Stimulated activated naive CD8-positive, alpha-beta T cell treated with anti-CD3 and anti-CD28 coated beads, Interleukin-15, amount 100 ng/mL, for 72 hours (primary cell): ENCODE measurements at regions not wholly inside any gene's neighbourhood (a gene's known extent, or its start where the extent isn't known, plus 50 kb on each side); places are given as distances from the start of the nearest gene placed in this dataset.

Source experiments
- ATAC-seq: fragments of 150-1000 bp; cut with Tn5 transposase; 2 replicates; pipeline ENCODE4 v1.10.0; 2021; ENCODE audit warnings: mild to moderate bottlenecking, moderate library complexity
- DNase-seq, 2 donors: peaks; one replicate each; pipeline ENCODE4 v3.0.0; 2021 to 2022
- H3K27ac Mint-ChIP-seq, 2 donors: one replicate each; pipeline ENCODE4 v1.8.0; 2022; ENCODE audit warnings: mild to moderate bottlenecking in 2 of 2, mixed read lengths in 2 of 2, moderate library complexity in 2 of 2
- H3K27me3 Mint-ChIP-seq: one replicate; pipeline ENCODE4 v1.8.0; 2022; ENCODE audit warnings: mixed read lengths
- H3K4me1 Mint-ChIP-seq: one replicate; pipeline ENCODE4 v1.8.0; 2022; ENCODE audit warnings: mild to moderate bottlenecking, mixed read lengths
- H3K4me3 Mint-ChIP-seq, 2 donors: one replicate each; pipeline ENCODE4 v1.8.0; 2022; ENCODE audit warnings: mild to moderate bottlenecking in 2 of 2, mixed read lengths in 2 of 2, moderate library complexity in 1 of 2
- H3K9me3 Mint-ChIP-seq, 2 donors: one replicate each; pipeline ENCODE4 v1.8.0; 2022; ENCODE audit warnings: mixed read lengths in 2 of 2

DNA sequence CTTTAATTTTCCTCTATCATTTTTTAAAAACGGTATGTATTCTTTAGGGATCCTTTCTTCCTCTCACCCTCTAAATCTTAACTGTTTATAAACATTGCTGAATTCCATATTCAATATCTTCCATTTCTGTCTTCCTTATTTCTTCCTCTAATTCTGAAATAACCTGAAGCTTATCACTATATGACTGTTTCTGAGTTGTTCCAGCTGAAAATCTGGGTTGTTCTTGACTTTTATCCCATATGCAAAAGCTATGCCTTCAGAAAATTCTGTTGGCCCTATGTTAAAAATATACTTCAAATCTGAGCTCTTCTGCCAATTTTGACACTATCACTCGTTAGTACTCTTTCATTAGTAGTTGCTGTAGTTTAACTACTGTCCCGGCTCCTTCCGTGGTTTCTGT lies 970.3 kb downstream of the BCL11B start:
- Mint-ChIP-seq H3K4me3 (no peak overlapping the region), H3K4me1 (no peaks in the 10 kb centered on the region), H3K9me3 (no peaks in the 10 kb centered on the region), H3K27ac (no peak overlapping the region), H3K27me3 (no peaks in the 10 kb centered on the region)
- DNase-seq (no peak), ATAC-seq (no peak)

DNA sequence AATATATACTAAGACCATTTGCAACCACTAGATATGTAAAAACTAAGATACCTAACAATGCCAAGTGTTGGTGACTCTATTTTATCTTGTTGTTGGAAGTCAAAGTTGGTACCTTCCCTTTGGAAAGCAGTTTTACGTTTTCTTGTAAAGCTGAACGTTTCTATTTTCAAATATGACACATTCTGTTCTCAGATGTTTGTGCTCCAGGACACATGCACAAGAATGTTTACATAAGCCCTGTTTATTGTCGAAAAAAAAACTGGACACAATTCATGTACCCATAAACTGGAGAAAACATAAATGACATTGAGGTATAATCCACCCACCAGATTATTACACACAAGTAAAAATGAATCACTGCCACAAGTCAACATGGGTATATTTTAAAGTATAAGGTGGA lies 967.4 kb downstream of the BCL11B start:
- Mint-ChIP-seq H3K4me3 (no peak overlapping the region), H3K27ac (no peak overlapping the region), H3K27me3 (no peaks in the 10 kb centered on the region), H3K4me1 (no peaks in the 10 kb centered on the region), H3K9me3 (no peaks in the 10 kb centered on the region)
- ATAC-seq (no peak), DNase-seq (no peak)

DNA sequence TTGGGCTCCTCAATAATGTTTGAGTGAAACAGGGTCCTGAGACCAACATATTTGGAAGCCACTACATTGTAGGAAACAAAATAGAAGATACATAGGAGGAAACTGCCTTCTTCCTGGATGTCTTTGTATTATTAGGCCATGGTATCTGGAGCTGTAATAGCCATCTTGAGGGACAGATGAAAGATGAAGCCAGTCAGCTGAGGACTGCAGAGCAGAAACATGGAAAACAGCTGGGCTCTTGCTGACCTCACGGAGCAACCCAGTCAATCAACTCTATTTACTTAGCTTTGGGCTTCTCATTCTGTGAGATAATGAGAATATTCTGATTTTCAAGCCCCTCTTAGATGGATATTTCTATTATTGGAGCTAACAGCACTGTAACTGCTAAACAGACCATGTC lies 962.4 kb downstream of the BCL11B start:
- ATAC-seq (no peak), DNase-seq (no peak)
- Mint-ChIP-seq H3K9me3 (peaks cover 6 to 8% of the 10 kb centered on the region in 2 donors), H3K4me1 (no peaks in the 10 kb centered on the region), H3K27ac (no peak overlapping the region), H3K4me3 (no peak overlapping the region), H3K27me3 (no peaks in the 10 kb centered on the region)

DNA sequence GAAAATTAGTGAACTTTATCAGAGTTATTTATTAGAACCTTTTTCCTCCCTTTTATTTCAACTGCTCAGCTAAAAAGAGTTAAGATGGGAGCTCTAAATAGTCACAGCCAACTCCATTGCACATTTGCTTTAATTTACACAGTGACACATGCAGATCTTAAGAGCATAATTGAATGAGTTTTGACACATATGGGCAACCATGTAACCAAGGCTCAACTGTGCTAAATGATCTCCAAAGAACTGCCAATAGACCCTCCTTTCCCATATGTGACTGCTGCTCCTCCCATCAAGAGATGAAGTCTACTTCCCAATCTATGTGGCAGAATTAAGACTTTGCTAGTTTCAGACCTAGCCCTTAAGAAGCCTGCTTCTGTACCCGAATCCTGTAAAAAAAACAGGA lies 960.0 kb downstream of the BCL11B start:
- no peak overlapping the region for H3K4me3 Mint-ChIP-seq
- H3K27me3 Mint-ChIP-seq = no peaks in the 10 kb centered on the region
- H3K27ac Mint-ChIP-seq = no peak overlapping the region

DNA sequence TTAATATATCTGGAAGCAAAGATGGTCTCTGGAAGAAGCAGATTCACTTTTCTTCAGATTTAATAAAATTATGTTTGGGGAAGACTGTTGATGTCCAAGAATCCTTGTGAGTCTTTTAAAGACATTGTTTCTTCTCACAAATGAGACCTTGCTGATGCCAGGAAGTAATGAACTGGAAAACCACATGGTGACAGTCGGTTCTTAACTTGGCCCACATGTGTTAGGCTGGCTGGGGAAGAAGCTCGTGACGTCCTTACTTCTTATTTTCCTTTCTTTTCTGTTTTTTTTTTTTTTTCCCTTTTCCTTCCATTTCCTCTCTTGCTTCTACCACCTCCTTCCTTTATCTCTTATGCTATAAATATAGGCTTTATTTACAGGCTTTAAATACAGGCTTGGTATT lies 950.2 kb downstream of the BCL11B start:
- Mint-ChIP-seq H3K4me3 (no peak overlapping the region), H3K9me3 (no peaks in the 10 kb centered on the region), H3K27me3 (no peaks in the 10 kb centered on the region), H3K4me1 (peaks cover 17% of the 10 kb centered on the region), H3K27ac (no peak overlapping the region)
- ATAC-seq = no peak
- no peak for DNase-seq

More for the DNA sequence above, 960.0 kb downstream of the BCL11B start:
- Mint-ChIP-seq H3K4me1 (no peaks in the 10 kb centered on the region), H3K9me3 (peaks cover 6 to 8% of the 10 kb centered on the region in 2 donors)
- ATAC-seq (no peak), DNase-seq (no peak)

DNA sequence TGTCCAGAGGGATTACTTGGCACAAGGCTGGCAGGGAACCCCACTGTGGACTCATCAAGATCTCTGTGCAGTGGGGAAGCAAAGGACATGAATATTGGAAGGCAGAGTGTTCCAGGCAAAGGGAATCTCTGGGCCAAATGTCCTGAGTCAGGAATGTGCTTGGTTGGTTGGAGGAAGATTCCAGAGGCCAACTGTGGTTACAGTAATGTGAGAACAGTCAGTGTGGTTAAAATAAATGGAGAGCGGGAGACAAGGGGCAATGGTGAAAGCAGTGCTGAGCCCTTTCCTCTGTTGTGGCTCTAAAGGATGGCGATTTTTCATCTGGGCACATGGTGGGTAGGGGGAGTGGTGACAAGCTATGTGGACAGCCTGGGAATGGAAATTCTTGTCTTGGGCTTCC lies 948.2 kb downstream of the BCL11B start:
- no peak for ATAC-seq
- Mint-ChIP-seq H3K9me3 (peaks cover 1 to 4% of the 10 kb centered on the region in 2 donors), H3K4me1 (peaks cover 17% of the 10 kb centered on the region), H3K4me3 (no peak overlapping the region), H3K27me3 (no peaks in the 10 kb centered on the region), H3K27ac (no peak overlapping the region)
- no peak for DNase-seq

DNA sequence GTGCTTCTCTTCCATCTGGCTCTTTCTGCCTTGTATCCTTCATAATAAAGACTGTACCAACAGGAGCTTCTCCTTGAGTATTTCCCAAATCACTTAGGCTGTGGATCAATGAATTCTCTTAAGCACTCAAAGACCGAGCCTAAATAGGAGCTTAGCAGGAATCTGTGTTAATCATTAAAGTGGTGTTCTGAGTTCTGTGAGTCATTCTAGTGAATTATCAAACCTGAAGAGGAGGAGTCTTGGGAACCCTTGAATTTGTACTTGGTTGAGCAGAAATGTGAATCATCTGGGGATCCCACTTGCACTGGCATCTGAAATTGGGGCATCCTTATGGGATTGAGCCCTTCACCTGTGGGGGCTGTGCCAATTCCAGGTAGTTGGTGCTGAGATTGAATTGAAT lies 946.2 kb downstream of the BCL11B start:
- ATAC-seq = no peak
- H3K4me1 Mint-ChIP-seq = peaks cover 17% of the 10 kb centered on the region
- H3K27me3 Mint-ChIP-seq = no peaks in the 10 kb centered on the region
- peaks cover 11 to 12% of the 10 kb centered on the region in 2 donors for H3K9me3 Mint-ChIP-seq
- H3K4me3 Mint-ChIP-seq = no peak overlapping the region
- no peak overlapping the region for H3K27ac Mint-ChIP-seq
- DNase-seq = no peak

DNA sequence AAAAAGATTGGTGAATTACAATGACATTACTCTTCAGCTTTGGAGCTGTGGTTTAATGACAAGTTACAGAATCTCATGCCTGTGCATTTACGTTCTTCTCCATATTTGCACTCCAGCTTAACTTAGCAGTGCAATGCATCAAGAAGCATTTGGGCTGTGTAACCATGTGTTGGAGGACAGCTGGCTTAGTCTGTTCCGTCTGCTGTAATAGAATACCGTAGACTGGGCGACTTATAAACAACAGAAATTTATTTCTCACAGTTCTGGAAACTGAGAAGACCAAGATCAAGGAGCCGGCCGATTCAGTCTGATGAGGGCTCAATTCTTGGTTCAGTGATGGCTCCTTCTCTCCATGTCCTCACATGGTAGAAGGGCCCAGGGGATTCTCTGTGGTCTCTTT lies 943.5 kb downstream of the BCL11B start:
- H3K27me3 Mint-ChIP-seq = no peaks in the 10 kb centered on the region
- no peak for DNase-seq
- H3K9me3 Mint-ChIP-seq = peaks cover 11 to 17% of the 10 kb centered on the region in 2 donors
- ATAC-seq = no peak
- H3K27ac Mint-ChIP-seq = no peak overlapping the region
- no peak overlapping the region for H3K4me3 Mint-ChIP-seq
- H3K4me1 Mint-ChIP-seq = peaks cover 5% of the 10 kb centered on the region

DNA sequence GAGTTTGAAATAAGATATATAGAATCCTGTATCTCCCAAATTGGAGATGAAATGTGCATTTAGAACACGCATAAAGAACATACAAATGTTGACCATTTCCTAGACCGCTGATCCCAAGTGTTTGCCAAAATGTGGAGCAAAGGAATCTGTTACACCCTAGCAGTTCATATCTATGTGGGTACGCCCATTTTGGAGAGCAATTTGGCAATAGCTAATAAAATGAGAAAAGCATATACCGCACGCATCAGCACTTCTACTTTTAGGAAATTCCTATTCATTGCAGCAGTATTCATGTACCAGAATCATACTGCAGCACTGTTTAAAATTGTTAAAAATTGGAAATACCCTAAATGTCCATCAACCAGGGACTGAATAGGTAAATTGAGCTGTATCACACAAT lies 937.8 kb downstream of the BCL11B start:
- ATAC-seq = no peak
- no peak overlapping the region for H3K27ac Mint-ChIP-seq

DNA sequence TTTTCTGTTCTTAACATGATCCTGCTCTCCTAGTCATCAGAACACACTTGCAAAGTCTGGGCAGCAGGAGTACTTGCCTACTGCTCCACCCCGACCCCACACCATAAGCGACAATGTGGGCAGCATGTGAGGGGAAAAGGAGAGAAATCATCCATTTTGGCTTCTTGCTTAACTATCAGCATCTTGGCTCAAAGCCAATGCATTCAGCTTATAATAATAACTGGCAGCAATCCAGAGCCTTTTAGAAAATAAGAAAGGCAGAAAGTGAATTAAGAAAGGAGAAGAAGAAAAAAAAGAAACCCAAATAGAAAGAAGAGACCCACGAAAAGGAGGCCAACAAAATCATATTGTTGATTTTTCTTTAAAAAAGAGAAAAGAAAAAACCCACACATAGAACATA lies 930.8 kb downstream of the BCL11B start:
- no peak for ATAC-seq
- Mint-ChIP-seq H3K9me3 (peaks cover 10 to 19% of the 10 kb centered on the region in 2 donors), H3K27me3 (no peaks in the 10 kb centered on the region), H3K4me1 (peaks cover 6% of the 10 kb centered on the region), H3K4me3 (no peak overlapping the region), H3K27ac (peak overlapping the region in 1 of 2 donors; percentile 16)
- DNase-seq = no peak

More for the DNA sequence above, 937.8 kb downstream of the BCL11B start:
- no peaks in the 10 kb centered on the region for H3K27me3 Mint-ChIP-seq
- H3K9me3 Mint-ChIP-seq = peaks cover 10 to 13% of the 10 kb centered on the region in 2 donors
- H3K4me1 Mint-ChIP-seq = no peaks in the 10 kb centered on the region
- no peak for DNase-seq
- H3K4me3 Mint-ChIP-seq = no peak overlapping the region

DNA sequence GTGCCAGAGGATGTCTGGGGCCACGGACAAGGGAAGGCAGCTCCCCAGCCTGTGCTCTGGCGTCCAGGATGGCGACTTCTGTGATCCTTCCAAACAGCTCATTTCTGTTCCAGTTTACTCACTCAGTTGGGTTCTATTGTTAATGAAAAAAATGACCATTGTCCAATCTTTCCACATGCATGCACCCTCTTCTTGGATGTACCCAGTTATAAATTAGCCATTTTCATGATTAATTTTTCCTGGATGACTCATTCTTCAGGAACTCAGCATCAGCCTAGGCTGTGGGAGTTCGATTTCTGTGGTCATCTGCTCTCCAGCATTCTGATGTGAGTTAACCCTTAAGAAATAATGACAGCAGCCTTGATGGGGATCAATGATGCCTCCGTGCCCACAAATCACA lies 926.8 kb downstream of the BCL11B start:
- no peak for ATAC-seq
- Mint-ChIP-seq H3K4me1 (peaks cover 7% of the 10 kb centered on the region), H3K9me3 (peaks cover 9 to 11% of the 10 kb centered on the region in 2 donors), H3K4me3 (no peak overlapping the region), H3K27ac (no peak overlapping the region), H3K27me3 (no peaks in the 10 kb centered on the region)
- no peak for DNase-seq

DNA sequence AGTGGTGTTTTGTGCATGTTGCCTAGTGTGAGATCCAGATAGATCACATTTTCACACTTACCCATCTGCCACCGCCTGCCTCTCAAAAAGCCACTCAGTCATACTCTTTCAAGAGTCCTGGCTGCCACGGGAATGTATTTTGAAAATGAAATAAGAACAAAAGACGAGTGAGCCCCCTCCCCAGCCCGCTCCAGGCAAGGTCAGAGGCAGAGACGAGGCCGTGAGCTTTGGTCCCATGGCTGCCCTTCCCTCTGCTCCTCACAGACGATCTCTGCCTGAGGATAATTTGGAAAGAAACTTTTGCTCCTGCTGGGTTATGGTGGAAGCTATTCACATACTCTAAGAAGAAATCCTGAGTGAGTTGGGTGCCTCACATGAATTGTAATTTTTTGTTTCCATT lies 924.3 kb downstream of the BCL11B start:
- peak overlapping the region in 1 of 2 donors; percentile 67 for H3K27ac Mint-ChIP-seq
- no peaks in the 10 kb centered on the region for H3K9me3 Mint-ChIP-seq
- peaks cover 20% of the 10 kb centered on the region for H3K4me1 Mint-ChIP-seq
- ATAC-seq (no peak), DNase-seq (no peak)
- H3K27me3 Mint-ChIP-seq = no peaks in the 10 kb centered on the region
- H3K4me3 Mint-ChIP-seq = no peak overlapping the region

DNA sequence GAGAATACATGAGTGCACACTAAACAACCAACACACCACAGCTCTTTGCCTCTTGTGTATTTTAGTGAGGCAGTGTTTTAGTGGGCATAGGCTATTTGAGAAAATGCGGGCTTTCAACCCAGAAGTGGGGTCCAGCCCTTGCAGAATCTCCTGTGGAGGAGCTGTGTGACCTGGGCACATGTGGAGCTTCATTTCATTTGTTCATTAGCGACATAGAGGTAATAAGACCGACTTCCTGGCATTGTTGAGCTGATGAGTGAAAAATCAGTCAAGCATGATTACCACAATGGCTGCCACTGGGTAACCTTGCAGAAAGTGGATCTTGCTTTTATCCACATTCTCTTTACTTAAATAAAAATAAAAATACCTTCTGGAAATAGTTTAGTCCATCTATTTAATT lies 923.5 kb downstream of the BCL11B start:
- H3K27me3 Mint-ChIP-seq = no peaks in the 10 kb centered on the region
- peaks cover 20% of the 10 kb centered on the region for H3K4me1 Mint-ChIP-seq
- no peak overlapping the region for H3K4me3 Mint-ChIP-seq
- no peak for DNase-seq
- no peaks in the 10 kb centered on the region for H3K9me3 Mint-ChIP-seq
- no peak for ATAC-seq
- no peak overlapping the region for H3K27ac Mint-ChIP-seq

DNA sequence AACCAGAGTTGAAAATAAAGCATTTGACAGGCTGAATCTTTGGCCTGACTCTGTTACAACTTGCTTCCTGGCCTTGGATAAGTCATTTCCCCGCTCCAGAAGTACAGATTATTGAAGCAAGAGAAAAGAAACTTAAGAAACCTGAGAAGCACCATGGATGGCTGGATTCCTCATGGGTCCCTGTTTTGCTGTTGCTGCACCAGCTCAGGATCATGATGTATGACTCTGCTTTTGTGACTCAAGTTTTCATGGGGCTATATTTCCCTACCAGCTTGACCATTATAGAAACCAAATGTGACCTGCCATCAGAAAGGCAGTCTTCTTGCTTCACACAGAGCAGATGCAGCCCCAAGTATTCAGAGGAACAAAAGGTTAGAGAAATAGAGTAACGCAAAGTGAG lies 921.8 kb downstream of the BCL11B start:
- Mint-ChIP-seq H3K27me3 (no peaks in the 10 kb centered on the region), H3K27ac (no peak overlapping the region), H3K9me3 (no peaks in the 10 kb centered on the region), H3K4me3 (no peak overlapping the region), H3K4me1 (peaks cover 20% of the 10 kb centered on the region)
- DNase-seq = no peak
- ATAC-seq = no peak

DNA sequence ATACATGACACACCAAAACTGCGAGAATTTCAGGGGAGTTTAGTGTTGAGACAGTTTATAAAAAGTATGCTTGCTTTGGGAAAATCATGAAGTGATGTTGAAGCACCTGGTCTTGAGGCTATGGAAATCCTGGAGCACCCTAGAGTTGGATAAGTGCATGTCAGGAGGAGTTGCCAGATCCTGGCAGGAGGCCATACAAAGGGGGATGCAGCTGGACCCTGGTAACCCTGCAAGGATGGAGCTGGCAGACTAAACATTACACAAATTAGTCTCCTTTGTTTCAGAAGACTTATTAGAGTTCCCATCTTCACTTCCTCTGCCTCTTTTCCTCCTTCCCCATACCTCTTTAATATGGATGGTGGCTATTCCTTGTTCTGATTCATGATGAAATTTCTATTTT lies 907.0 kb downstream of the BCL11B start:
- no peak for ATAC-seq
- H3K4me1 Mint-ChIP-seq = peaks cover 19% of the 10 kb centered on the region
- DNase-seq = no peak
- H3K4me3 Mint-ChIP-seq = no peak overlapping the region
- no peak overlapping the region for H3K27ac Mint-ChIP-seq
- H3K9me3 Mint-ChIP-seq = peaks cover 16 to 27% of the 10 kb centered on the region in 2 donors
- no peaks in the 10 kb centered on the region for H3K27me3 Mint-ChIP-seq

DNA sequence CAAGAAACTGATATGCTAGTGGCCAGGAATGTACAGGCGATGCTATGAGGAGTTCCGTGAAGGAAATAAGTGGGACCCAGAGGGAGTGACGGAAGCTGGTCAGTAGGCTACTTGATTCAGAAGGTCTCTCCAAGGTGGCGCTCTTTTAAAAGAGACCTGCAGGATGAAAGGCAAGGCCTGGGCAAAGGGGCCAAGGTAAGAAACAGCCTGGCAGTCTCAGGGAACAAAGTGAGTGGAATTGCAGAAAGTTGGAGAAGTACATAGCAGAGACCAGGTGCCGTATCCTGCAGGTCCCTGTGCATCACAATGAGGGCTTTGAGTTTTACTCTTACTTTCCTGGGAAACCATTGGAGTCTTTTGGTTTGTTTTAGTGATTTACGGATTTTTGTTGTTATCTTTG lies 905.6 kb downstream of the BCL11B start:
- Mint-ChIP-seq H3K27me3 (no peaks in the 10 kb centered on the region), H3K9me3 (peaks cover 9 to 22% of the 10 kb centered on the region in 2 donors), H3K27ac (no peak overlapping the region), H3K4me1 (peaks cover 19% of the 10 kb centered on the region), H3K4me3 (no peak overlapping the region)
- DNase-seq (no peak), ATAC-seq (no peak)

DNA sequence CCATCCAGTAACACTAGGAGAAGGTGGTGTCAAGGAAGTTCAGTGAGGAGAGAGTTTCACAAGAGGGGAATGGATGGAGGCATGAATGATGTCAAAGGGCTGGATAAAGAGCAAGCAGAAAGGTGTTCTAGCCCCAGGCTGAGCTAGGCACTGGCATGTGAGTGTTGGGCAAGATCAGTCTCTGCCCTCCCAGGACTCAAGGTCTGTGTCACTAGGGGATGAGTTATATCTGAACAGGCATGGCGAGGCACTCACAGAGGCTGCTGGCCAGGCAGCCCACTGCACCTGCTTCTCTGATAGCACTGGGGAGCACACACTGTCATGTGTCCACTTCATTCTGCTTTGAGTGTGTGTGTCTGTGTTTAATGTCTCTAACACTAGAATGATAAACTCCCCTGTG lies 903.8 kb downstream of the BCL11B start:
- ATAC-seq (no peak), DNase-seq (no peak)
- peaks cover 9 to 22% of the 10 kb centered on the region in 2 donors for H3K9me3 Mint-ChIP-seq
- no peaks in the 10 kb centered on the region for H3K27me3 Mint-ChIP-seq
- H3K4me1 Mint-ChIP-seq = peaks cover 19% of the 10 kb centered on the region
- no peak overlapping the region for H3K4me3 Mint-ChIP-seq
- peak overlapping the region in 1 of 2 donors; percentile 23 for H3K27ac Mint-ChIP-seq
